GM21447 (cell line): ENCODE measurements at regions not wholly inside any gene's neighbourhood (a gene's known extent, or its start where the extent isn't known, plus 50 kb on each side); places are given as distances from the start of the nearest gene placed in this dataset.

ENCODE experiments used
- ATAC-seq: cut with Tn5 transposase; IDR thresholded peaks from one replicate; pipeline ENCODE4 v1.9.1; 2021; ENCODE audit not compliant: unreplicated experiment

DNA sequence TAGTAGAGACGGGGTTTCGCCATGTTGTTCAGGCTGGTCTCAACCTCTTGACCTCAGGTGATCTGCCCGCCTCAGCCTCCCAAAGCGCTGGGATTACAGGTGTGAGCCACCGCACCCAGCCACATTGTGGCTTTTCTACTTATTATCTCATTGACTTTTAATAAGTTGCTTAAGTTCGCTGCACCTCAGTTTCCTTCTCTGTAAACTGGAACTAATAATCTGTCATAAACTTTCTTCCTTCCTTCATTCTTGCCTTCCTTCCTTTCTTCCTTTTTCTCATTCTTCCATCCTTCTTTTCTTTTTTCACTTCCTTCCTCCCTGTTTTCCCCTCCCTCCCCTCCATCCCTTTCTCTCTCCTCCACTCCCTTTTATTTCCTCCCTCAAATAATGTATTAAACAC is 192.2 kb downstream of the MAF start:
- ATAC-seq = no peak

DNA sequence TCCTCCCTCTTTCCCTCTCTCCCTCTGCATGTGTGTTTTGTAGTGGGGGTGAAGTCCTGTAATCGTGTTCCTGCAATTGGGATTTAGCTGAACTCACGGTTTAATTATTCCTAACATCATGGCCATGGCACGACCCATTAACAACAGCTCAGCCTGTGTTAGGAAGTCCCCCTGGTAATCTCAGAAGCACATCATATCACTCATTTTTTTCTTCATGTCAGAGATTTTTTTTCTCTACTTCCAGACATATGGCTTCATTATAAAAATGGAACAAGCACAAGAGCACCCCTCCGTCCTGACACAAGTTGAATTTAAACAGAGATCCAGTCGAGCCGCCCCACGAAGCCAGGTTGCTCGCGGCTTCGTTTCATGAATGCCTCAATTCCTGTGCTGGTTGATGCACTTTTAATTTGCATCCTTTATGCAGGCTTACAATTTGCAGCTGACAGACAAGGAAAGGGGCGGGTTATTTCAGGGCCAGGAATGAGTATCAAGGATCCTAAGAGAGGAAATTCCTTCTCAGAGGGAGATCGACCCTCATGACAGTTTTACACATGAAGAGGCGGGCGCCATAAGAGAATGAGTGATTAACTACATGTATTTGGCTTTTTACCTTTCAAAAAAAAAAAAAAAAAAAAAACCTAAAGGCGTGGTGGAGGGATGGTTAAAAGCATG is 192.9 kb downstream of the MAF start:
- no peak for ATAC-seq

DNA sequence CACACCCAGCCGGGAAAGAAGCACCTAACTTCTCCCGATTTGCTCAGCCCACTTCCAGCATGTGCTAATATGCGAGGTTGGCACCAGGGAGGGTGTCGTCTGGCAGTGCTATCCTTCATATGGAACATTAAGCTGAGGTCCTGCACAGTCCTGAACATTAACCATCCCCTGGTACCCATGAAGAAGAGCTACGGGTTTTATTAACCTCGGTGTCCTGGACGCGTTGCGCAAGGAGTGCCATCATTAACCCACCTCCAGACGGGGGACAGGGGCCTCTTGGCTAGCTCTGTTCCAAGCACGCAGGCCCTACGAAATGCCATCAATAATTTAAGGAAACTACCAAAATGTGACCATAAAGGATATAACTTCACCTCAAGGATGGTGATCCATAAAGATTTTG is 193.5 kb downstream of the MAF start:
- no peak for ATAC-seq

DNA sequence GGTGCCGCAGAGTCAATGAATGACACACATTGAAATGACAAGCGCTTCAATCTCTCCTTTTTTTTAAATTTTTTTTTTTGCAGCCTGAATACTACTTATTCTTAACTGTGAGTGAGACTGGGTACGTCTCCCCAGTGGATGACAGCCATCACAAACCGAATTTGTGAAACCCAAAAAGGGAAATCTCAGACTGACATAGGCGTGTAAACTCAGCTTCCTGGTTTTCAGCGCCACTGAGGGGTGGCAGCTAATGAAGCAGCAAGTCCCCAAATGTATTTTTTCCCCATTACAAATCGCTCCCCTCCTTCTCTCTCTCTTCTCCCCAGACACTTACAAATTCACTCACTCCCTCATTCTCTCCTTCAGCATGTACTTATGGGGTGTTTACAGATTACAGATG is 196.0 kb downstream of the MAF start:
- no peak for ATAC-seq

DNA sequence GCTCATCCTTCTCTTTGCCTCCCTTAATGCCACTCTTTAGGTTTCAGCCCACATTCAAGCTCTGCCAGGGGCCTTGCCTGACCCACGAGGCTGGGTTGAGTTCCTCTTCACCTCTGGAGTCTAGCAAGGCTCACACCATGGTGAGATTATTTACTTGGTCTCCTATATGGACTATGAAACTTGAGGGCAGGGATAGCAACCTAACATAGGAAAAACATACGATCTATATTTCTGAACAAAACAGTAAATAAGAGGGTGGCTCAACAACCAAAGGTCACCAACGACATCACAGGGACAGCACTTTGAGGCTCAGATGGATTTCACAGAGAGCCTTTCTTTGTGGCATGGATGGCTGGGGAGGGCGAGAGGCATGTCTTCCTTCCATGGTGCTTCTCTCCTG is 197.0 kb downstream of the MAF start:
- ATAC-seq = no peak

DNA sequence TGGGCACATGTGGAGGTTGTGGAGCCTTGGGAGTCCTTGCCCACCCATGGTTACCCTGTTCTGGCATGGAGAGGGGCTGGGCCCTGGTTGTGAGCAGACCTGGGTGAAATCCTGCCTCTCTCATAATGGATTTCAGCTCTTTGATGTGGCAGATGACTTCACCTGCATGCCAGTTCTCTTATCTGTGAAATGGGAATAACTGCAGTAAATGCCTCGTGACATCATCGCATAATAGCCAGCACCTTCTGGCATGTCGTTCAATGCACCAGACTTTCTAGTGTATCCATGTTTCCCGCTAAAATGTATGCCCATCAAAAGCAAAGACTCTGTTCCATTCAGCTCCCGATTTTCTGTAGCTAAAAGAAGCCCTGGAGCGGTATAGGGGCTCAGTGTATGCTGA is 197.6 kb downstream of the MAF start:
- no peak for ATAC-seq

DNA sequence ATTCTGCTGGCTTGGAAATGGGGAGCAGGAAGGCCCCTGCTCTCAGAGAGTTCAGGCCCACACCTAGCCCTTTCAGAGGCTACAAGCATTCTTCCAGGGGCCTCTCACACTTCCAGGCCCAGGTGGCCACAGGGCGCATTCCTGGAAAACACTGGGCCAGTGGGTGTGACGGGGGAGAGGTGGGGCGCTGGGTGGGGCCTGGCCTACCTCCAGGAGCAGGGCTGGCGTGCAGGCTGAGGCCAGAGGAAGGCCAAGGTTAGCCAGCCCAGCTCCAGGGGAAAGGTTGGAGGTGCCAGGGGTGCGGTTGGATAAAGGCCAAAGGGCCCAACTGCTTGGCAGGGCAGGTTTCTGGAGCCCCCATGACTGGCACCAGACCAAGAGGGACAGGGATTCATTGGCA is 198.2 kb downstream of the MAF start:
- ATAC-seq = no peak

DNA sequence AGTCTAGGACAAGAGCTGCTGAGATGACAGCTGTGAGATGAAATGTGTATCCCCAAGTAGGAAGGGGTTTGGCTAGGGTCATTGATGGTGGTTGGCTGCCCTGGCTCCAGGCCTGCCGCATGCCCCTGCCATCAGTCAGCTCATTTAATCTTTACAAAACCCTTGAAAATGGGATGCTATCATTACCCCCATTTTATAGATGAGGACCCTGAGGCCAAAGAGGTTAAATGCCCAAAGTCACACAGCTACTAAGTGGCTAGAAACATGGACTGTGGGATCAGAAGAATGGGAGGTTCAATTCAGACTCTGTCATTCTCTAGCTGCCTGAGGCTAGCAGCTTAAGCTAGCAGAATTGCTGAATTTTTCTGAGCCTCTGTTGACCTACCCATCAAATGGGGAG is 198.8 kb downstream of the MAF start:
- no peak for ATAC-seq

DNA sequence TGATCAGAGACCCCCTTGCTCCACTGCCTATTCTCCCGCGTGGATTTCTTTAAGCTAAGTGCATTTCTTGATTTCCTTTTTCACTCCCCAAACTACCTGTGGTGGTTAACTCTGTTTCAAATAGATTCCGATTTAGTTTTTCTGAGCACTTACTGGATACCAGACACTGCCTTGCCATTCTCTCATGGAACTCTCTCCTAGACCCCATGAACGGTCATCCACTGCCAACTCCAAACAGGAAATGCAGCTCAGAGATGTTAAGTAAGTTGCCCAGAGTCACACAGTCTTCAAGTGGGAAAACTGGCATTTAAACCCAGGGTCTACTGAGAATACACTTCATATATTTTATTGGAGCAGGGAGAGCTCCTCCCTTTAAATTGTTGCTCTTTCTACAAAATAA is 199.4 kb downstream of the MAF start:
- ATAC-seq = no peak

DNA sequence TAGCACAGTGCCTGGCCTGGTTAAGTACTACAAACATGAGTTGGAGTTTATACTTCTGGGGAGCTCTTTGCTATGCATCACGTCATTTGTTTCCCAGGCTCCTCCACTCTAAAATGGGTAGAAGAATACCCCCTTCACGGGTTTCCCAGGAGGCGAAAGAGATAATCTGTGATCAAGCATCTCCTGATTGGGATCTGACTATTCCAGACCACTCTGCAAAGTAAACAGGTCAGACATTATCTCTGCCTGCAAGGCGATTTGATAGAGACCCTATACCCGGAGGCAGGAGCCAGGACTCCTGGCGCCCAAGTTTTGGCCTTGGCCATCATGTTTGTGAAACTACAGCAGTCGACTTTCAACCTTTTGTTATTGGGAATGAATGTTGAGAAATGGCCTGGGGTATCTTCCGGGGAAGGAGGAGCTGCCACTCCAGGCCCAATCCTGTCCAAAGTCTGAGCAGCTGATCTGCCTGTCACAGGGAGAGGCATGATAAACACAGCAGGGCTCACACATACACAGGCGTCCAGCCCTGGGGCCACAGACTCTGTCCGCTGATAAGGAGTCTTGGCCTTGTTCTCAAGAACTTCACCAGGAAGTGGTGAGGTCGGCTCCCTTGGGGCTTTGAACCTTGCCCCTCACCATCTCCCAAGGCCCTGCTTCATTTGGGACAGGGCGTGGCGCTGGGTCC is 199.9 kb downstream of the MAF start:
- ATAC-seq = no peak

DNA sequence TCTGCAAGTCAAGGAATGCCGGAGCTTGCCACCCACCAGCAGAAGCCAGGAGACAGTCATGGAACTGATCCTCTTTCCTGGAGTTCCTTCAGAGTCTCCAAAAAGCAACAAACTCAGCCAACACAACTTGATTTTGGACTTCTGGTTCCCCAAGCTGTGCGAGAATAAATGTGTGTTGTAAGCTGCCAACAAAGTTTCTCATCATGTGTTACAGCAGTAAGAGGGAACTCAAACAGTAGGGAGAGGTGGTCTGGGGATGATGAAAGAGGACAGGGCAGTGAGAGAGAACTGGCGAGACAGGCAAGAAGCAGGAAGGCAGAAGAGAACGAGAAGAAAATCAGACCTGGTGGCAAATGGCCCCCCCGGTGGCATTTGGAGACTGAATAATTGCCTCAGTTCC is 204.9 kb downstream of the MAF start:
- no peak for ATAC-seq

DNA sequence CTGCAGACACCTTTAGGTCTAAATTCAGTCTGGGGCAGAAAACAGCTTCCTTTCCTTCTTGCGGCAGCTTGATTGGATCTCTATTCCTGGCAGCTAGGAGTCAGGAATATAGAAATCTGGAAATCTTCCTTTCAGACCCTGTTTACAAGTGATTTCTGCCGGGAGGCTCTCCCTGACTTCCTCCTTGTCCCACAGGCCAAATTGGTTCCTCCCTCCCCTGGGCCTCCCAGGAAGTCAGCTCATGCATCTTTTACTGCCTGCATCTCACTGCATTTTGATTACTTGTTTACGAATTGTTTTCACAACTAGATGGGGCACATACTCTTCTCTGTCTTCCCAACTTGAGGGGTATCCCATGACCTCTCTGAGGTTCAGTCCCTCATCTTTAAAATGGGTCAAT is 206.3 kb downstream of the MAF start:
- no peak for ATAC-seq

DNA sequence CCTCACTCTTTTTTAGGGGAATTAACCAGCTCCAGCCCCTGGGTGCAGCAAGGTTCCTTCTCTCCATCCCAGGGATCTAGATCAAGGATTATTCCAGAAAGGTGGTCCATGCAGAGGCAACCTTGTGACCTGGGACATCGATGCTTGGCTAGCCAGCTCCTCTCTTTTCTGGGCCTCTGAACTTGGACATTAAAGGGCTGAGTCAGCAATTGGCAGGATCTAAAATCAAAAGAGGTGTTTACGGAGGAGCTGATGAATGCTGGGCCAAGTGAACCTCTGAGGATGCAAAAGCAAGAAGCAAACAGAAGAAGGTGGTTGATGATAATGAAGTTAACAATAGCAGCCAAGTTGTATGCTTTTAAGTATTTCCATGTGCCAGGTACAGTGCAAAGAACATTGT is 207.0 kb downstream of the MAF start:
- ATAC-seq = no peak

DNA sequence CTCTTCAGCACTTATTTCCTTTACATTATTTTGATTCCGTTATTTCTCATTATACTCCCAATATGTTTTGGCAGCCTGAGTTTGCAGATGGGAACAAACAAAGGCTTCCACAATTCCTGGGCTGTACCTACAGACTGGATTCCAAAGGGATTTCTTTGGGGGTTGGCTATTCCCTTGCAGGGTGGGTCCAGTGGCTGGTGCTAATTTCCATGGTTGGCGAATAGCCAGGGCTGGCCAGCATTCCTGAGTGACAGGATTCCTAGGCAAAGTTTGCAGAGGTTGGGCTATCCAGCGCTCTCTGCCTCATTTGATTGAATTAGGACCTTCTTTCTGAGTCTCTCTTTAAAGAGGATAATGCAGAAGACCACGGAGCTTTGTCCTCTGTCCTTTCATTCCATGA is 207.4 kb downstream of the MAF start:
- ATAC-seq = no peak

DNA sequence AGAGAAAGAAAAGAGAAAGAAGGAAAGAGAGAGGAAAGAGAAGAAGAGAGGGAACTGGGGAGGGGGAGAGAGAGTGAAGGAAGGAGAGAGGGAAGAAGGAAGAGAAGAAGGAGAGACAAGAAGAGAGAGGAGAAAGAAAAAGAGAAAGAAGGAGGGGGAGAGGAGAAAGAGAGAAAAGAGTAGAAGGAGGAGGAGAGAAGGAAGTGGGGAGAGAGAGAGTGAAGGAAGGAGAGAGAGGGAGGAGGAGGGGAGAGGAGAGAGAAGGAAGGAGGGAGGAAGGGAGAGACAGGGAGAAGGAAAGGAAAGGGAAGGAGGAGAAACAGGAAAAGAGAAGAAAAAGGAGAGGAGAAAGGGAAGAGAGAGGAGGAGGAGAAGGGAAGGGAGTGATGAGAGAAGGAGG is 208.5 kb downstream of the MAF start:
- ATAC-seq = no peak

DNA sequence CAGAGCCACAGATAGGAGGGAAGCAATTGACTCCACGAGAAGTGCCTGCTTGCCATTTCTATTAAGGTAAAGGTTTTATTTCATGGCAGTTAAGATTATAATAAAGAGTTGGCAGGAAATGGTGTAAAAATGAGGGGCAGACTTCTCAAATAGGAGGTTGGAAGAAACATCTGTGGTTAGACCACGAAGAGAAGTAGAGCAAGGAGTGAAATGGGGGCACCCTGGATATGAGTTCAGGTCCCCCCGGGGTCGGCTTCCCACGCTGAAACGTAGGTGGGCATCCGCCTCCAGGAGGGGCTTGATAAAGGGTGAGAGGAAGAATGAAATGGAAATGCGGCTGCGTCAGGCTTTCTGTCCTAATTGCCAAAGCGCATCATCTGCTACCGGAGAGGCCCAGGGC is 209.1 kb downstream of the MAF start:
- ATAC-seq = no peak

DNA sequence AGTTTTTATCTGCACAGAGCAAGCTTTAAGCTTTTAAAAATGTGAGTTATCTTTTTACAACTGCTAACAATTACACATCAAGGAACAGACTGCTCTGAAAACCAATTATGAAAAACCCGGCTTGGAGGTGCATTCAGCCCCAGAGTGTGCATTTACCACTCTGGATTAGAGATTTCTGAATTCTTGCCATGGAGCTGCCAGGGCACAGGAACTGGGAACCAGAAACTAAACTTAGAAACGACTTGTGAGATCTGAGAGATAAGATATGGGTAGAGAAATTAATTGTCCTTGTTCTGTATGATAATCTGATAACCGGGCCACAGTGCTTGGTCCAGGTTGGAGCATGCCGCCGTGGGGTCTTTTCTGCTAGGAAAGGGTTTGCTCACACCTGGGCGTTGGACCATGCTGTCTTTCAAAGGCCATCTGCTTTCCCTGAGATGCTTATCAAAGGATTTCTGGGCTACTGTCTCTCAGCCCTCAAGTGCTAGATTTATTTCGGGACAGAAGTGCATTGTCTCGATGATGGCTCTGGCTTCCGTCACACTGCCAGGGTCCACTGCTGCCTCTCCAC is 210.0 kb downstream of the MAF start:
- ATAC-seq = no peak

DNA sequence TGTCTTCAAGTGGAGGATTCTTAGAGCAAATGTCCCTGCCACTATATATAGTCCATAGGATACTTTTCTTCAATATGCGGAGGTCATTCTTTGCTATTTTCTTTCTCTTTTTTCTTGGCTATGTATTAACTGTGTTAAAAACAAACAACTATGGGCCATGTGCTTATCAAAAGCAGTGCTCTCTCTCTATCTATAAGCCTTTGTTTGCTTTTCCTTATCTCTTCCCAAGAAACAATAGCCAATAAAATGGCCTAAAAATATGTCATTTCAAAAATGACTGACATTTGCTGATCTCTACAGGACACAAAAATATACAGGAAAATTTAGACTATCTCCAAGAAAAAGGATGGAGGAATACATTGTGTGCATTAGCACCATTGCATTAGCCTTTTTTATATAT is 212.1 kb downstream of the MAF start:
- ATAC-seq = no peak

DNA sequence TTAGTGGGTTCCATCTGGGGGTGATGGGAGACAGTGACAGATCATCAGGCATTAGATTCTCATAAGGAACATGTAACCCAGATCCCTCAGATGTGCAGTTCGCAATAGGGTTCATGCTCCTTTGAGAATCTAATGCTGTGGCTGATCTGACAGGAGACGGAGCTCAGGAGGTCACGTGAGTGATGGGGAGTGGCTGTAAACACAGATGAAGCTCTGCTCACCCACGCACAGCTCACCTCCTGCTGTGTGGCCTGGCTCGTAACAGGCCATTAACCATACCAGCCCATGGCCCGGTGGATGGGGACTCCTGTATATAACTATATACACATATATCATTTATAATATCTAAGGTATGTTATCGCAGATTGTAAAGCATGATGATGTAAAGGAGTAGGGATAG is 214.2 kb downstream of the MAF start:
- no peak for ATAC-seq

DNA sequence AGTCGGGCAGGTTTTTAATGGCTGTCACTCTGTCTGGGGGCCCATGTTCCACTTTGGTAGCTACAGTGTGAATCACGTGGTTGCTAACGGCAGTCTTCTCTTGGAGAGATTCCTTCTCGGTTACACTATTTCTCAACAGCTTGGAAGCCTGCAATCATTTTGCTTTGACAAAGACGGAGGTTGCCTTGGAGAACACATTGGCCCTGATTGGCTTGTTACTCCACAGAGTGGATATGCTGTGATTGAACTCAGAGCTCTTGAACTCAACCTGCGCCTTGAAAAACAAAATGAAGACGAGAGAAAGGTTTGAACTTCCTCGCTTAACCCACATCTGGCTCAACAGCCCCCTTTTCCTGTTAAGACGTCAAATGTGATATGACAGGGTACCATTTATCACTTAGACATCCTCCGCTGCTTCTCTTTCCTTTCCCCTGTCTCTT is 218.9 kb downstream of the MAF start:
- no peak for ATAC-seq

DNA sequence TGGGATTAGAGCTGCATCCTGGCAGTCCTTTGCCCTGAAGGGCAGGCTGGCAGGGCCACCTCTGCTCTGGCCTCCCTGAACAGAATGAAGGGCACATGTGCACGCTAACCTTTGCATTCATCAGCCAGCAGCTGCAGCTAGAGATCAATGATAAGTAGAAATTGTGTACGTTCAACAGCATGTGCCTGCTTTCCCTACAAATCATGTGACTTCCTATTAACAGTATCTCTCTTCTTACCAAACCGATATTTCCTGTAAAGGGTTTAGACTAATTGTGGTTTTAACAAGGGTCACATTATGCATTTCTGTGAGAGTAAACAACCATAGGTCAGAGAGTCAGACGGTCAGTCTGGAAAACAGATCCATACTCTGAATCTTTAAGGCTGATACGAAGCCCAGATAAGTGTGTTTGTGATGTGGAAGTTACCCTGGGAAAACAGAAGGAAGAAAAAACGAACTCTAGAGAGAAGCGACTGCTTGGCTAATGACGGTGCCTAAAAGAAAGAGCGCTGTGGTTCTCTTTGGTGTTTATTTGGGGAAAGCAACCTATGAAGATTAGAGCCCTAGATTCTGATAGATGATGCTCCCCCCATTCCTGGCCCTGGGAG is 219.4 kb downstream of the MAF start:
- ATAC-seq = no peak

DNA sequence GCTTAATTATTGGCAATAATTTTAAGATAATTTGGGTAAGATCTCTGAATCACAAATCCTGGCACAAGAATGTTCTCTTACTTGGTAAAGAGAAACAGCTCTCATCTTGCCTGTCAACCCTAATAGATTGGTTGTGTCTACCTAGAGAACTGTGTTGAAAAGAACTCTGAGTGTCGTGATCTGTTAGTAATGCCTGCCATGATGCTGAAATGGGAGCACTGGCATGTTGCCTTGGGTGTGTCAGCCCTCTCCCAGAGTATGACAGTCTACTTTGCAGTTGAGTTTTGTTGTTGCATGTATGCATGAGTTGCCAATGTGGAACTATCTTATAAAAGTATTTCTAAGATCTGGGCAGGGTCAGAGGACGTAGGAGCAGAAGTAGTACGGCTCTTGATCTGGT is 221.4 kb downstream of the MAF start:
- no peak for ATAC-seq
